ENCODE measurements at regions not wholly inside any gene's neighbourhood (a gene's known extent, or its start where the extent isn't known, plus 50 kb on each side); places are given as distances from the start of the nearest gene placed in this dataset.

GRCh38 chr7:17699696-17700095 lies 240.6 kb downstream of the SNX13 start:
- no peak for DNase-seq

DNA sequence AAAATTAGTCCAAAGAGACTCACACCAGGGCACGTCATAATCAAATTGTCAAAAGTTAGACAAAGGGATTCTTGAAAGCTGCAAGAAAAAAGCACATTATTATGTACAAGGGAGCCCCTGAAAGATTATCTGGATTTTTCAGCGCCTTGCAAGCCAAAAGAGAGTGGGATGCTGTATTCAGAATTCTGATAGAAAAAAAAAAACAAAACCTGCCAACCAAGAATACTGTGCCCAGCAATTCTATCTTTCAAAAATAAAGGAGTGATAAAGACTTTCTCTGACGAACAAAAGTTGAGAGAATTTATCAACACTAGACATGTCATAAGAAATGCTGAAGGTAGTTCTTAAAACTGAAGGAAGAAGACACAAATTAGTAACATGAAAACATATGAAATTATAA lies 240.2 kb downstream of the SNX13 start:
- DNase-seq = no peak

DNA sequence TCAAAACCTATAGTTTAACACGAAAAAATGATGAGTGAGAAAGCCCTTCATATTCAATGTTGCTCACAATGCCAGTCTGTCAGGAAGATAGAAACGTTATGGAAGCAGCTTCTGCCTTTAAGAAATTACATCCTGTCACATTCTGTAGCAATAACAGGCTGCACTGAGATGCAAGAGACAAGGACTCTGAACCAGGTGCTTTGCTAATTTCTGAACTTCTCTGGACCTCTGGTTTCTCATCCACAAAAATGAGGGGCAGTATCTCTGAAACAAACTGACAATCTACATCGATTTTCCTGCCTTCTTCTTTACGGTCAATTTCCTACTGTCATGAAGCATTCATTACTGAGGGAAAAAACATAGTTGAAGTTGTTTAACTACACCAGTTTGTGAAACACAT lies 234.0 kb downstream of the SNX13 start:
- no peak for DNase-seq

GRCh38 chr7:17706734-17707133 lies 233.6 kb downstream of the SNX13 start:
- DNase-seq = peak; percentile 24

DNA sequence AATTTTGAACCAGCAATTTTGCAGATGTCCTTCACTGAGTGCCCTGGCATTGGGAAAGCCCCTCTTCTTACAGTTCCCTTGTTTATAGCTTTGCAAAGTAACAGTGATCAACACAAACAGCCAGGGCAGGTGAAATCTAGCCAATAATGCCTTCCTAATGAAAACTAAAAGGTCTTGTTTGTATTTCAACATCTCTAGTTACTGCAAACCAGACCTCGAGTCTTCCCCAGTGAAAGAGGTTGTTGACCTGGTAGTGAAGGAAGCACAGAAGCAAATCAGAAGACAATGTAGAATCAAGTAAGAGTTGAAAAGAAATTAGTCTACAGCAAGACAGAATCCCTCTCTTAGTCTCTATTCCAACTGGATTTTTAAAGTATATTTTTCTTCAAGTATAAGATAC lies 231.2 kb downstream of the SNX13 start:
- DNase-seq = no peak

DNA sequence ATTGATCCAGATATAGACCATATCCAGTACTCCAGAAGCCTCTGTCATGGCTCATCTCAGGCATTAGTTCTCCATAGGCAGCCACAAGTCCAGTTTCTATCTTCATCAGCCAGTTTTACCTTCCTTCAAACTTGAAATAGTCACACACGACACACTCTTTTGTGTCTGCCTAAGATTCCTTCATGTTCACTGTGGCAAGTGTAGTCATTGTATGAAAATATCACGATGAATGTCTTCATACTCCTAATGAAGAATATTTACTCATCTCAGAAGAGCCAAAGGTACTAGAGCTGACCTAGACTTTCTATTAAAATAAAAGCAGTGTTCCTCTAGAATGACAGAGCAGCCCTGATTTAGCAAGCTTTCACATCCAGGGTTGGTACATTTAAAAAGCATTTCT lies 230.7 kb downstream of the SNX13 start:
- no peak for DNase-seq

GRCh38 chr7:17710312-17710711 lies 230.0 kb downstream of the SNX13 start:
- no peak for DNase-seq

GRCh38 chr7:17713584-17713983 lies 226.7 kb downstream of the SNX13 start:
- DNase-seq = no peak

GRCh38 chr7:17716816-17717215 lies 223.5 kb downstream of the SNX13 start:
- DNase-seq = no peak

DNA sequence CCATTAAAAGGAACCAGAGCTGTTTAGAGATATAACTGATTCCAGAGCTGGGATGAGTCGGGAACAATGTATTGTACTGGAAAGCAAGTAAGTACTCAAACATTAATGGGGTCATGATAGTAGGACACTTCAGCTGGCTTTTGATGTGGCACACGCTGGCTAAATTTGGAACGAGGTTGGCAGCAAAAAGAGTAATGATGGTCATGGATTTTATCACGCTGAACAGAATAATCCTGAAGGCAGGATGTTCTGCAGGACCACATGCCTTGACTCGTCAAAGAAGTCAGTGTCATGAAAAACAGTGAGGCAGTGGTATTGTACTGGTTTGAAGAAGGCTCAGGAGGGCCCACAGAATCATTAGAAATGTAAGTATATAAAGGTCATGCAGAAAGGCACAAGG lies 220.3 kb downstream of the SNX13 start:
- DNase-seq = no peak

GRCh38 chr7:17721736-17722285 lies 218.5 kb downstream of the SNX13 start:
- no peak for DNase-seq

GRCh38 chr7:17722798-17723197 lies 217.5 kb downstream of the SNX13 start:
- no peak for DNase-seq

DNA sequence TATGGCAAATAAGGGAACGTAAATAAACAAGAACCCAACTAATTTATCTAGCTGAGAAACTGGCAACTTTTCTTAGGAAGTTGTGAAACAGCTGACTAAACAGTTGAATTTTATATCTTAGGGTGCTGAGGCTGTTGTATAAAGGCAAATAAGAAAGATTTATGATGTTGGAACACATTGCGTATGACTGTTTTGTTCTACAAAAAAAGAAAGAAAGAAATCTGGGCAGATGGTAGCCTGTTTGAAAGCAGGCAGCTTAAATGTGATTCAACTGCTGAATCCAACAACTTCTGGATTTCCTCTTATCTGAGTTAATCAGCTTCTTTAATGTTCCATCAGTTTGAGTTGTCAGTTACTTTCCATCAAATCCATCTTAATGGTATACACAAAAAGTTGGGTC lies 214.5 kb downstream of the SNX13 start:
- DNase-seq = no peak

DNA sequence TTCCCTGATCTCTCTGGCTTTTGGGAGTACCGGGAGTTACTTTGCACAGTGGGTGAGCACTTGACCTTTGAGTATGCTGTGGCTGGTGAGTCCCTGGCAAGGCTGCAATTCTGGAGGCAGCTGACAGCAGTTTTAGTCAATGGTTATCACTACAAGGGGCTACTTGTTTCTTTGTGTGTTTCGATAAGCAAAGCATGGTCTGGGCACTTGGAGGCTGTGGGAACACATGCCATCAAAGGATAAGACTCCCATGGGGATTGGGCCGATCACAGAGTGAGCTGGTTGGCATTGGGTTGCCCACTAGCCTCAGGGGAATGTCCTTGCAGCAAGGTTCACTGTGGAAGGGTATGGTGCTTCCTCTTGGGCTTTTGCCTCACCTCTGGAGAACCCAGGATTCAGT lies 208.2 kb downstream of the SNX13 start:
- no peak for DNase-seq

Measured in CD4-positive, alpha-beta T cell treated with Interleukin-4 for 4 hours (primary cell).